Activated CD8-positive, alpha-beta memory T cell treated with anti-CD3 and anti-CD28 coated beads for 4 hours (primary cell): ENCODE measurements at regions not wholly inside any gene's neighbourhood (a gene's known extent, or its start where the extent isn't known, plus 50 kb on each side); places are given as distances from the start of the nearest gene placed in this dataset.
"Not testable (repeated sequence)": the region's sequence is repeated elsewhere in the genome, so short reads cannot be mapped to it uniquely, and the experiment has no call there.

ENCODE experiments used
- DNase-seq, 2 donors: peaks; one replicate each; pipeline ENCODE4 v3.0.0-alpha.2; 2020; ENCODE audit warnings: low read depth in 2 of 2

GRCh38 chr3:28139967-28140634 lies 101.3 kb upstream of the CMC1 start:
- DNase-seq, result no peak

GRCh38 chr3:28140664-28141063 lies 100.8 kb upstream of the CMC1 start:
- no peak for DNase-seq

- DNase-seq, result no peak
Observed at GRCh38 chr3:28149960-28150359, 91.5 kb upstream of the CMC1 start.

- DNase-seq, result no peak
Observed at GRCh38 chr3:28150465-28151206, 90.8 kb upstream of the CMC1 start.

GRCh38 chr3:28151207-28151550 lies 90.2 kb upstream of the CMC1 start:
- DNase-seq, result no peak

- no peak for DNase-seq
Observed at GRCh38 chr3:28151608-28152228, 89.7 kb upstream of the CMC1 start.

- no peak for DNase-seq
Observed at GRCh38 chr3:28155631-28156030, 85.8 kb upstream of the CMC1 start.

GRCh38 chr3:28156599-28156998 lies 84.8 kb upstream of the CMC1 start:
- DNase-seq, result not testable (repeated sequence)

GRCh38 chr3:28171962-28172361 lies 69.5 kb upstream of the CMC1 start:
- no peak for DNase-seq

- no peak for DNase-seq
Observed at GRCh38 chr3:28172748-28173147, 68.7 kb upstream of the CMC1 start.

GRCh38 chr3:28173836-28174235 lies 67.6 kb upstream of the CMC1 start:
- no peak for DNase-seq

- DNase-seq, result no peak
Observed at GRCh38 chr3:28186748-28187147, 54.7 kb upstream of the CMC1 start.

- DNase-seq, result no peak
Observed at GRCh38 chr3:28188686-28189085, 52.7 kb upstream of the CMC1 start.

- DNase-seq, result no peak
Observed at GRCh38 chr3:28191363-28191762, 50.1 kb upstream of the CMC1 start.
